NCI-H128 (cell line): ENCODE measurements at regions not wholly inside any gene's neighbourhood (a gene's known extent, or its start where the extent isn't known, plus 50 kb on each side); places are given as distances from the start of the nearest gene placed in this dataset.
"Not testable (repeated sequence)": the region's sequence is repeated elsewhere in the genome, so short reads cannot be mapped to it uniquely, and the experiment has no call there.

Source experiments
- DNase-seq: peaks from one replicate; lab custom pipeline; 2025; ENCODE audit not compliant: unreplicated experiment; lab: John Stamatoyannopoulos, UW

DNA sequence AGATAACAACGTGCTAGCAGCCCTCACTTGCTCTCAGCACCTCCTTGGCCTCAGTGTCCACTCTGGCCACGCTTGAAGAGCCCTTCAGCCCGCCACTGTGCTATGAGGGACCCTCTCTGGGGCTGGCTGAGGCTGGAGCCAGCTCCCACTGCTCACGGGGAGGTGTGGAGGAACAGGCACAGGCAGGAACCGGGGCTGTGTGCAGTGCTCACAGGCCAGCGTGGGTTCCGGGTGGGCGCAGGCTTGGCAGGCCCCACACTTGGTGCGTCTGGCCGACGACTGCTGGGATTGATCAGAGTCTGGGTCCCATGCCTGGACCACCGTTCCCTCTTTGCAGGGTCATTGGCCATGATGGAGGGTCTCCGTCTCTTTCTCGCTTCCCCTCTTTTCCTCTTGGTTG, 194.3 kb upstream of the GRAMD2B start:
- DNase-seq: no peak

DNA sequence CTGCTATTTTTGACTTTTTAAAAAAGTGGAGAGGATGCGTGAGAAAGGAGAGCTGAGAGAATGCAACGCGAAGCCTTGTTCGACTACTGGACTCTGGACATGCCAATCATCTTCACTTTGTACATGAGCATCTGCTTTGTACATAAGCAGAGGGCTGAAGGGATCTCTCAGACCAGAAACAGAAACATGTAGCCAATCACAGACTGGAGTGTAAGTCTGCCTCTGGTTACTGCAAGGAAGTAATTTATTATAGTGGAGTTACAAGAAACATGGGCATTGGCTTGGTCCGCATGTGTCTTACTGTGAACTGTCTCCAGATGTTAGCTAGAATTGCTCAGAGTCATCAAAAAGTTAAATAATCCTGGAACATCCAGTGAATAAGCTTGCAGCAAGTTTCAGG, 190.0 kb upstream of the GRAMD2B start:
- no peak for DNase-seq

DNA sequence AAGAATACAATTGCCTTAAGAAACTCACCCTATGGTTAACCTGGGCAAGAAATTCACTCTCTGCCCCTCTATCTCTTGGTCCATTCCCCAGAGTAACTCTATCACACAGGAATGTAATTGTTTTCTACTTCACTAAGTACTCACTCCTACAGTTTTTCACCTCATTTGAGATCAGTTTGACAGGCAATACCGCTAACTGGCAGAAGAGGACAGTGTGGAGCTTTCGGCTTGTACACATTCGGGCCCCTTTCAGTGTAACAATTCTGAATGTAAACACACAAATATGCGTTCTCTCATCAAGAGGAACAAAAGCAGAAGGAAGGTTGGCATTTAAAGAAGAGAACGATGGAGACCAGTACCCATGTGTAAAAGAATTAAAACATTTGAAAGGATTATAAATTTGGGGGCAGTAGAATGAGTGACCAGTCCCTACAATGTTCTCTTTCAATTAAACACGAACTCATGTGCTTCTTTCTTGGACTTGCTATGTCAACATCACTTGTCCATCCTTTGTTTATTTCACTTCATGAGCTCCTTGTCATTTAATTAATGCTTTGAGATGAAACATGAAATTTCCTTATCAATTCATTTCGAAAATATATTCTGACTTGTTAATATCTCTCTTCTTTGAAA, 188.5 kb upstream of the GRAMD2B start:
- DNase-seq: no peak

DNA sequence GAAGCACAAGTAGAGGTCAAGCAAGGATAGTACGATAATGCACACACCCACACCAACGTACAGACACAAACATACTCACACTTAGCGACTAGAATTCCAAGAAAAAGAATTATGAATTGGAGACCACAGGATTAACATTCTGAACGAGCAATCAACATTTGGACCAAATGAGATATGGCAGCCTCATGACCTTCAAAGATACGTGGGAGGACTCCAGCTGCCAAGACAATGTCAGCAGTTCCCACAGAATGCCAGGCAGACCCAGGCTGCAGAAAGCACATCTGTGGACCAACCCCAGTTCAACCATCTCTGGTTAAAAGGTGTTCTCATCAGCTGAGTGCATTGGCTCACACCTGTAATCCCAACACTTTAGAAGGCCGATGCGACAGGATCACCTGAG, 187.6 kb upstream of the GRAMD2B start:
- no peak for DNase-seq

DNA sequence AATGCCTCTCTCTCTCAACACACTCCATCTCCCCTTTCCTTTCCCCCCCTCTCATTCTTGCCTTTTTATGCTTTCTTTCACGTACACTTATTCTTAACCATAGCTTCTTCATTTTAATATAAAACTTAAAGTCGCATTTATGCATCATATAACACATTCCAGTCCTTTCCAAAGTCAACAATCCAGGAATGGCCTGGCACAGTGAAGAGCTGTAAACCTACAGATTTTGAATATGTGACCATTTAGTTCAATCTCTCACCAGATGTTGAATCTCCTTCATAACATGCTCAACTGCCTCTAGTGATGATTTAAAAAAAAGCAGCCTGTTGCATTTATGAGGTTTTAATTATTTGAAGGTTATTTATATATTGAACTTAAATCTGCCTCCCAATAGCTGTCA, 186.2 kb upstream of the GRAMD2B start:
- no peak for DNase-seq

DNA sequence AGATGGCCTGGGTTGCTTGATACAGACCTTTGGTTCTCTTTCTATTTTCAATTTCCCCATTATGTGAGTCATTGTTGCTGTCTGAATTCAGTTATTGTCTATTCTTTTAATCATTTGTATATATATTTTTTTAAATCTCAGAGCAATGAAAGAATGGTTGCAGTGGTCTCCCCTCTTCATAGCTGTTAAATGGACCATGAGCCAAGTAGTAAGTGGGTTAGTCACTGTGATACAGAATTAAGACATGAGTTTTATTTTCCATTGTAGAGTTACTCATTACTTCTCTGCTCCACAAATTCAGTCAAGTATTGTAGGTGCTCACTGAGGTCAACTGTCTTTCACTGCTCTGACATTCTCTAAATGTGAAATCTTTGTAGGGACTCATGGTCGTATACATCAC, 174.6 kb upstream of the GRAMD2B start:
- no peak for DNase-seq

DNA sequence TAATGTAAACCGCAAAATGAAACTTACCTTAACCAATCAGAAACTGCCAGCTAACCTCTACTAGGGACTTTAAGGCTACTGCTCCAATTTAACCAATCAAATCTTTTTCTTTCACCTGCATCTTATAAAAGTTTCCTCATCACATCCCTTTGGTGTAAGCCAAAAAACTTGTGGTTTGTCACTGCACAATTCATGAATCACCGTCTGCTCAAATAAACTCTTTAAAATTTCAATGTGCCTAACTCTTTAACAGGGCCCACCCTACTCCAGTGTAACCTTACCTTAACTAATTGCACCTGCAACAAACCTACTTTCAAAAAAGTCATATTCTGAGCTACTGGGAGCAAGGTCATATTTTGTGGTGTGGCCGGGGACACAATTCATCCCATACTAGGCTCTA, 172.2 kb upstream of the GRAMD2B start:
- DNase-seq: no peak

DNA sequence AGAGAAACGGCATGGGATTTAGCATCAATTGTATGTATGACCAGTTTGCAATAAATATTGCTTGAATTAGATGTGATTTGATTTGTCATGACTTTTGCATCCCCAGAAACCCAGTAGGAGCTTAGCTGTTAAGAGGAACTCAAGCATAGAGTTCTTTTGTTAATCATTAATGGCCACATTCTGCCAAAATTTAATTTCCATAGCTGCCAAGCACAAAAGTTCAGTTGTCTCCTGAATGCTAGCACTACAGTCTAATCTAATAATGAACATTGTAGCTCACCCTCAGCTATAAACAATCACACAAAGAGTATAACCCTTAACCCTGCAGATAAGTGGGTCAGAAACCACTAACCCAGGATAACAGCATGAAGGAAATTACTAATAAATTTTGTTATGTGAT, 169.8 kb upstream of the GRAMD2B start:
- no peak for DNase-seq

DNA sequence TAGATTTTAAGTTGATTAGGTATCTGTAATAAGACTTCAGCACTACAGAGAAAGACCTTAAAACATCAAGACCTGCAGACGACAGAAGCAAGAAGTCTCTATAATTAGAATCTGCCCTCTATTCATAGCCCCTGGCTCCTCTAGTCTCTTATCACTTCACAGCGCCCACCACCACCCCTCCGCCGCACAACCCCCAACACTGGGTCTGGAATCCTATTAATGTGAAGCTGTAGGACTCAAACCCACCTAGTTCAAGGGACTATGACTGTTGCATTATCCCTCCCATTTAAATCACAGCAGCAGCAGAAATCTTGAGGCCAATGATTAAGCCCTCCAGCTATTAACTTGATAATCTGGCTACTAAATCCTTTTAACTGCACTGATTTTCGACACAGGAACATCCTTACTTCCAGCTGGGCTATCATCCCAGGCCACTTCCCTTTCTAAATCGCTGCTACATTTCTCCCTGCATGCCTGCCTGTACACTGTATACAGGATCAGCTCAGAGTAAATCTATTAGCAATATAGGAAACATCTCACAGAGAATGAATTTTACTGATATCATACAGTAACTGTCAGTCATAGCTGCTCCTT, 159.5 kb upstream of the GRAMD2B start:
- DNase-seq: no peak

DNA sequence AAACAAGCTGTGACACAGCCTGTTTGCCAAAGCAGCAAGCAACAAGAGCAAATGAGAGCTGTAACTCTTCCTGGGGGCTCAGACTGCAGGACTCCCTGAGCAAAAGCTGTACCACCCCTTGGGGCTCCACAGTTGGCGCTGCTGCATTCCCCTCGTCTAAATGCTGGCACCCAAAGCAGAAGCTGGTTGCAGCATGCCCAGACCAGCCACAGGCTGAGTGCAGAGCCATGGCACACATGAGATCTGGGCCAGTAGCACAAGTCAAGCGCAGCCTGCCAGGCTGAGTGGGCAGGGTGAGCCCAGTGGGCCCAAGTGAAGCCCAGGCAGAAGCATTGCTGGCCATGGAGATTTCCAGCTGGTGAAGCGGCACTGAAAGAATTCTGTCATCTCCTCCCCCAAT, 157.3 kb upstream of the GRAMD2B start:
- DNase-seq: no peak

DNA sequence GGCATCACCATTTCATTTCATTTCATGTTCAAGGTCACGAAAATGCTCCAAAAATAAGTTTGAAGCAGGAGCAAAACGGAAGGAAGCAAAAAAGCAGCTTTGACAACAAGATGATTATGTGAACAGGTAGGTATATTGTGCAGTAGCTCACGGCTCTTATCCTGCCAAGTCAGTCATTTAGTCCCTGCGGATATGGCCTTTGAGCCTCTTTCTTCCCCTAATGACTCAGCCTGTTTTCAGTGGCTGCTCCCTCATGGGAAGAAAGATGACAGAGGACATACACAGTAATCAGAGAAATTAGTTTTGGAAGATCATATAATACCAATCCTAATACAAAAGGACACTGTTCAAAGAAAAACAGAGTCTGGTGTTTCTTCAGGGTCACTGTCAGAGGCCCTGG, 155.8 kb upstream of the GRAMD2B start:
- no peak for DNase-seq

DNA sequence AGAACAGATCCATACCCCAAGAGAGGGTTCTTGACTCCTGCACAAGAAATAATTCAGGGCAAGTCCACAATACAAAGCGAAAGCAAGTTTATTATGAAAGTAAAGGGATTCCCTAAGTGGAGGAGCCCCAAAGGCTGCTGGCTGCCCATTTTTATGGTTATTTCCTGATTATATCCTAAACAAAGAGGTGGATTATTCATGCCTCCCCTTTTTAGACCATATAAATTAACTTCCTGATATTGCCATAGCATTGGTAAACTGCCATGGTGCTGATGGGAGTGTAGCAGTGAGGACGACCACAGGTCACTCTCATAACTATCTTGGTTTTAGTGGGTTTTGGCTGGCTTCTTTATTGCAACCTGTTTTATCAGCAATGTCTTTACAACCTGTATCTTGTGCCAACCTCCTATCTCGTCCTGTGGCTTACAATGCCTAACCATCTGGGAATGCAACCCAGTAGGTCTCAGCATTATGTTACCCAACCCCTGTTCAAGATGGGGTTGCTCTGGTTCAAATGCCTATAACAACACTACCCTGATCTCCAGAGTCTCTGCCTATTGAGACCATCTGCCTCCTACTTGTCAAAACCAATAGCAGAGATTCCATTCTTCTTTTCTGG, 154.4 kb upstream of the GRAMD2B start:
- no peak for DNase-seq

DNA sequence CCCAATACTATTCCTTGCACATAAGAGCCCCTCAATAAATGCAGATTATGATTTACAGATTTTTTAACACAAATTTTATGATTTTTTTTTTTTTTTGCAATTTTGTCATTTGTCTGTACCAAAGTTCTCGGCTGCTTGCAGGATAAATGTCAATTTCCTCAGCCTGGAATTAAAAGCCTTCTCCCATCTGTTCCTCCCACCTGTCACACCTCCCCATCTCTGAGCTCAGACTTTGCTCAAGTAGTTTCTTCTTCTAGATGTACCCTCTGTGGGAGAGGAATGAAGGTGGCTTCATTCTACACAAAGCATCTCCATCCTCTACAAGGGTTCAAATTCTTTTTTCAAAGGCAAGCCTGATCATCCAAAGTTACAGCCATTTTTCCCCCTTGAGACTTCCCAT, 153.7 kb upstream of the GRAMD2B start:
- no peak for DNase-seq

DNA sequence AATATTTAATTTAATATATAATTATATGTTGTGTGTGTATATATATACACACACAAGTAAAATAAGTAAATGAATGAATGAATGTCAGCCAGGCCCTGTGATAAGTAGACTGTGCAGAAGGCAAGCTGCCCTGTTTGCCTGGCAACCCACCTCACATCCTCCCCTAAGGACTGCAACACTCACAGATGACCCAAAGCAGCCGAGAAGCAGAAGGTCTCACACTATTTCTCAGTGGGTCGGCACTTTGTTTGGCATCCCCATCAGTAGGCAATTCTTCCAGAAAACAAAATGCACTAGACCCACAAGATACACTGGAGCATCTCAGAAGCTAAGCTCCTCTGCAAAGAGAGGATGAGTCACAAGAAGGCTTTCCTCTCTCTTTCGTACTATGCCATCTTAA, 152.1 kb upstream of the GRAMD2B start:
- no peak for DNase-seq

DNA sequence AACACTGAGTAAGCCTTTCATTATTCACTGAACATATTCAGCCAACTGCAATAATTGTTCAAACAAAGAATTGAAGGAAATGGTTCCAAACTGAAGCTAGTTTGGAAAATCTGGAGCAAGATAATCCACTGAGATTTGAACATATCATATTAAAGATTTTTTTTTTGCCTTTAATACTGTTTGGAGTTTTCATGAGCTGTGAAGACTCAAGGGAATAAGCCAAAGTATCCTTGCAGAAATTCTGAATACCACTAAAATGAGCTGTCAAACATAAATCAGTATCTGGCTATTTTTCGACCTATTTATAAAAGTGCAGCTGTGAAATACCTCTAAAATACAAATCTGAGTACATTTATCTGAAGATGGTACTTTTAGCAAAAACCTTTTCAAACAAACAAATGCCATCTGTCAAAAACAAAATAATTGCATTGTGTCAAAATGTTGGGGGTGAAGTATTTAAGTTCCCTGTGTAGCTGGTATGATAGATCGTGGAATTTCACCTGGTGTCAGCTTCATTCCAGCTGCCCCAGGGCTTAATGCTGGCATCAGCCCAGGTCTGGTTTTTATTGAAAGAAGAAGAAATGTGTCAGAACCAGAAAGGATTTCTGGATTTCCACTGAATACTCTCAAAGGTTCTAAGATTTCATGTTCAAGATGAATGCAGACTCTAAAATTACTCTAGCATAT, 149.0 kb upstream of the GRAMD2B start:
- no peak for DNase-seq

DNA sequence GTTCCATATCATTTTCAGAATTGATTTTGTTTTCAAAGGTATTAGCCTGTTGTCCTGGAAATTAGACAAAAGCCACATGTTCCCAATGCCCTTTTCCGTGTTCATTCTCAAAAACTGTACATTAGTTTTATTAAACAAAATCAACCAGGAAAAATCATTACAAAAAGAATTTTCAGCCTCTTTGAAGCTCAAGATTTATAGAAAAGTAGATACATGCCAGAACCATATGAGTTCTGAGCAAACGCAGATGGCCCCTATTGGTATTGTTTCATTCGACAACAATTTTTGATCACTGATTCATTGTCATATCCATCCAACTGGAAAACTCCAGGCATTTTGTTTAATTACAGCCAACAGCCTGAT, 148.5 kb upstream of the GRAMD2B start:
- DNase-seq: no peak

DNA sequence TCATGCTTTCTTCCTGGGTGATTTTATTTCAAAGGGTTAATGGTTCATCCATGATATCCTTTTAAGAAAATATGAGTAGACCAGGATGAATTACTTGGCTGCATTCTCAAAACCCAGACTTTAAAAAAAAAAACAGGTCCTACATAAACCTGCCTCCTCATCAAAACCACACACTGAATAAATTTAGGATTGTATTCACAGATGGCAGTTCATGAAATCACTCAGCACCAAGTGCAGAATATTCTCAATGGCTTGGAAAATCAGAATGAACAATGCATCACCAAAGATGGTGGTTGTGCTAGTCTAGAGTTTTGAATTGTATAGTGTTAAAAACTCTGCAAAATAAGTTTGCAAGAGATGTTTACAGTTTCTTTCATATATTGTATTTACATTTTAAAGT, 145.4 kb upstream of the GRAMD2B start:
- DNase-seq: no peak

DNA sequence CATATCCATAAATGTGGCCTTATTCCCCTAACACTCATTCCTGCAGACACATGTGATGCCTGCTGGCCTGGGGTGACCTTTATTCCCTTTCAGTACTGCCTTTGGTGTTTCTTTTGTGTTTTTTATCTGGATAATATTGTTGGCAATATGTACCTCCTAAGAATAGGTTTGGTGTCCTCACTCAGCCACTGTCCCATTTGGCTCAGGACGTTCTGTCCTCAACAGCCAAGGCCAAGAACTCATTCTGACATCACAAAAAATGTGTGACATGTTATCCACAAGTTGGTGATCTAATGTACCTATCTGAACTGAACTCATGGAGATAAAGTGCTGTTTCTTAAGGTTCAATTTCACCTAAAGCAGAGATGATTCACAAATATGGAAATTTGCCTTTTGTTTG, 142.9 kb upstream of the GRAMD2B start:
- DNase-seq: no peak

DNA sequence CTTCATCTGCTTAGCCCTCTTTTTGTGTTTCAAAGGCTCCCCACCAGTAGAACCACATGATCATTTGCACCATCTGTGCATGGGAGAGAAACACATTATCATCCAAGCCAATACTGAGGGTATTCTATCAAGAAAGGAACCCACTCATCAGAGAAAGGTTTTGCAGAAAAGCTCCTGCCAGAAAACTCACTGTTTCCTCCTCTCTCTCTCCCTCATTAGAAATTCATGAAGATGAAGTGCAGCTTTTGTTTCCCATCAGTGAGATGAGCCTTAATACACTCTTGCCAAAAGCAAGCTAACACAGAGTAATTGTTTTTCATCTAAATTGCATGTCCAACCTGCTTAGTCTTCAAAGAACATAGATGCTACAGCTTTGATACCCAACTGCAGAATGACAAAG, 142.4 kb upstream of the GRAMD2B start:
- DNase-seq: no peak

DNA sequence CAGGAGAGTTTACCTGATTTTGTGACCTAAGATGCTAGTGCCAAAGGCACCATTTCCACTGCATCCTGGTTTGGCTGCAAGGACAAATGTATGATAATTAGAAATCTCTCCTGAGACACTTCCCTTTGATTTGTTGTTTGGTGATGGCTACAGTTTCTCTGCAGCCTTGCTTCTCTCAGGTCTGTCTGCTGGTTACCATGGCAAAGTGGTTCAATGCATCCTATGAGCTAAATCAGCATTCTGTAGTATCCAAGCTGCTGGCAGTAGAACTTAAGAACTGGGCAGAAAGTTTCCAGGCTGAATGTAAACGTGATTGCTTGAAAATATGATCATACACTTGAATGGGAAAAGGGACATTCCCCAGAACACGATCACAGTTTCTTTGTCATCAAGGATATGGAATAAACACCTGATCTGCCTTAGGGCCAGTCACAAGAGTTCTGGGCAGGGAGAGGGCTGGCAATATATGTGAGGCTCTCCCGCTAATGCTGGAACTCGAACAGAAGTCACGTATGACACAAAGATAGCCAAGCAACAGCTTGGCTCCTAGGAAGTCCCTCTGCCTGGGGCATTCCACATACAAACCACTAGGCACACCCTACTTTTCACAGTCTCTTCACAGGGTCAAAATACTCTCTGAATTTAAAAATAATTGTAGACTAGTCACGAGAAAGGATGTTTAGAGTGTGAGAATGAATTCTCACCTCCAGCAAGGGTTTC, 138.1 kb upstream of the GRAMD2B start:
- DNase-seq: no peak

DNA sequence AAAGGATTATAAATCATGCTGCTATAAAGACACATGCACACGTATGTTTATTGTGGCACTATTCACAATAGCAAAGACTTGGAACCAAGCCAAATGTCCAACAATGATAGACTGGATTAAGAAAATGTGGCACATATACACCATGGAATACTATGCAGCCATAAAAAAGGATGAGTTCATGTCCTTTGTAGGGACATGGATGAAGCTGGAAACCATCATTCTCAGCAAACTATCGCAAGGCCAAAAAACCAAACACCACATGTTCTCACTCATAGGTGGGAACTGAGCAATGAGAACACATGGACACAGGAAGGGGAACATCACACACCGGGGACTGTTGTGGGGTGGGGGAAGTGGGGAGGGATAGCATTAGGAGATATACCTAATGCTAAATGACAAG, 127.1 kb upstream of the GRAMD2B start:
- DNase-seq: not testable (repeated sequence)

DNA sequence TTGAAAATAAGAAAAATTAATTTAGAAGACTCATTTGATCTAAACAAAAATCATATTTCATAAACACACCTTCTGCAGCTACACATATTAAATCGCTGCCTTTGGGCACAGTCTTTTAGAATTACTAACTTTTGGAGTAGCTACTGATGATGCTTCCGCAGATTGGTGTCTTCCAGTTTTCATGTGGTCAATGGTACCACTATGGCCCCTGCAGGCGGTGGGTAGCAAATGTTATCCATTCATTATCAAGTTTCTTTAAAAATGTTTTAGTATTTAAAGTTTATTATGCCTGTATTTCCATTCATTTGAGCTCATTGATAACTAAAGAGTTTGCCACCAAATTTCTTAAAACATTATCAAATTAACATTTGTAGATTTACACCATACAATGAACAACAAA, 122.9 kb upstream of the GRAMD2B start:
- DNase-seq: no peak
